ENCODE measurements at regions not wholly inside any gene's neighbourhood (a gene's known extent, or its start where the extent isn't known, plus 50 kb on each side); places are given as distances from the start of the nearest gene placed in this dataset.
"Not testable (repeated sequence)": the region's sequence is repeated elsewhere in the genome, so short reads cannot be mapped to it uniquely, and the experiment has no call there.

GRCh38 chr9:88872192-88872946, 118.9 kb upstream of the S1PR3 start:
- no peak overlapping the region for H3K4me3 ChIP-seq
- DNase-seq (ENCODE audit: low spot score in 2 of 2) = no peak
- WGBS = 75% methylated on average over 3 of the region's 3 CpGs

DNA sequence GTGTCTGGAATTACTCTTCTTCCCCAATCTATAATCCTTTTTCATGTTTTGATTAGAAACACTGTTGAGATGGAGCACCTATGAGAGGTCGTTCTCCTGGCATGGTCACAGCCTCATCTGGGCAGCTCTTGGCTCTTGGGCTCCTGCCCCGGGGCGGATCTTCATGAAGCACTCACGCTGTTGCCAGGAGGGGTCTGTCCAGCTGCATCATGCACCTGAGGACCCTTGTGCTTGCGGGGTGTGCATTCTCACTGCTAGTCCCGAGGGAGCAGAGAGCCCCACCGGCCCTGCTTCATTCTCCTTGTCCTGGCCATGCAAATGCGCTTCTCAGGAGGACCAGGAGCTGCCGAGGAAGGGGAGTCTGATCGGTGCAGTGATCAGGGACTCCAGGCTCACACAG, 117.6 kb upstream of the S1PR3 start:
- no peak for DNase-seq (ENCODE audit: low spot score in 2 of 2)
- Histone ChIP-seq H3K36me3 (no peaks in the 10 kb centered on the region), H3K9me3 (peaks cover 4% of the 10 kb centered on the region), H3K27ac (no peak overlapping the region), H3K27me3 (no peaks in the 10 kb centered on the region), H3K4me1 (no peaks in the 10 kb centered on the region), H3K4me3 (no peak overlapping the region)
- 82% methylated on average over 7 of the region's 10 CpGs for WGBS
- TF ChIP-seq, protein P1, sequence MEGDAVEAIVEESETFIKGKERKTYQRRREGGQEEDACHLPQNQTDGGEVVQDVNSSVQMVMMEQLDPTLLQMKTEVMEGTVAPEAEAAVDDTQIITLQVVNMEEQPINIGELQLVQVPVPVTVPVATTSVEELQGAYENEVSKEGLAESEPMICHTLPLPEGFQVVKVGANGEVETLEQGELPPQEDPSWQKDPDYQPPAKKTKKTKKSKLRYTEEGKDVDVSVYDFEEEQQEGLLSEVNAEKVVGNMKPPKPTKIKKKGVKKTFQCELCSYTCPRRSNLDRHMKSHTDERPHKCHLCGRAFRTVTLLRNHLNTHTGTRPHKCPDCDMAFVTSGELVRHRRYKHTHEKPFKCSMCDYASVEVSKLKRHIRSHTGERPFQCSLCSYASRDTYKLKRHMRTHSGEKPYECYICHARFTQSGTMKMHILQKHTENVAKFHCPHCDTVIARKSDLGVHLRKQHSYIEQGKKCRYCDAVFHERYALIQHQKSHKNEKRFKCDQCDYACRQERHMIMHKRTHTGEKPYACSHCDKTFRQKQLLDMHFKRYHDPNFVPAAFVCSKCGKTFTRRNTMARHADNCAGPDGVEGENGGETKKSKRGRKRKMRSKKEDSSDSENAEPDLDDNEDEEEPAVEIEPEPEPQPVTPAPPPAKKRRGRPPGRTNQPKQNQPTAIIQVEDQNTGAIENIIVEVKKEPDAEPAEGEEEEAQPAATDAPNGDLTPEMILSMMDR (IDR thresholded peaks at IDR 0.05) = no peak
- TF ChIP-seq POLR2A (IDR thresholded peaks at IDR 0.05) (no peak), EP300 (IDR thresholded peaks at IDR 0.05) (no peak)

More at GRCh38 chr9:88872192-88872946, 118.9 kb upstream of the S1PR3 start:
- no peaks in the 10 kb centered on the region for H3K4me1 ChIP-seq
- H3K36me3 ChIP-seq = no peaks in the 10 kb centered on the region
- H3K27me3 ChIP-seq = no peaks in the 10 kb centered on the region
- peaks cover 4% of the 10 kb centered on the region for H3K9me3 ChIP-seq
- H3K27ac ChIP-seq = no peak overlapping the region
- no peak for TF ChIP-seq POLR2AphosphoS5 (IDR thresholded peaks at IDR 0.05)
- TF ChIP-seq, protein P1 (IDR thresholded peaks at IDR 0.05) = no peak
- no peak for TF ChIP-seq POLR2A (IDR thresholded peaks at IDR 0.05)
- TF ChIP-seq EP300 (IDR thresholded peaks at IDR 0.05) = no peak

- DNase-seq (ENCODE audit: low spot score in 2 of 2) = no peak
- no peaks in the 10 kb centered on the region for H3K4me1 ChIP-seq
- H3K4me3 ChIP-seq = no peak overlapping the region
- no peak overlapping the region for H3K27ac ChIP-seq
- 76% methylated on average over 6 of the region's 6 CpGs for WGBS
- no peaks in the 10 kb centered on the region for H3K9me3 ChIP-seq
- no peaks in the 10 kb centered on the region for H3K27me3 ChIP-seq
- H3K36me3 ChIP-seq = no peaks in the 10 kb centered on the region
- TF ChIP-seq EP300 (IDR thresholded peaks at IDR 0.05) (no peak), POLR2A (IDR thresholded peaks at IDR 0.05) (no peak), POLR2AphosphoS5 (IDR thresholded peaks at IDR 0.05) (no peak)
- TF ChIP-seq, protein P1 (IDR thresholded peaks at IDR 0.05) = no peak
Measured at GRCh38 chr9:88874391-88874790, 116.9 kb upstream of the S1PR3 start.

DNA sequence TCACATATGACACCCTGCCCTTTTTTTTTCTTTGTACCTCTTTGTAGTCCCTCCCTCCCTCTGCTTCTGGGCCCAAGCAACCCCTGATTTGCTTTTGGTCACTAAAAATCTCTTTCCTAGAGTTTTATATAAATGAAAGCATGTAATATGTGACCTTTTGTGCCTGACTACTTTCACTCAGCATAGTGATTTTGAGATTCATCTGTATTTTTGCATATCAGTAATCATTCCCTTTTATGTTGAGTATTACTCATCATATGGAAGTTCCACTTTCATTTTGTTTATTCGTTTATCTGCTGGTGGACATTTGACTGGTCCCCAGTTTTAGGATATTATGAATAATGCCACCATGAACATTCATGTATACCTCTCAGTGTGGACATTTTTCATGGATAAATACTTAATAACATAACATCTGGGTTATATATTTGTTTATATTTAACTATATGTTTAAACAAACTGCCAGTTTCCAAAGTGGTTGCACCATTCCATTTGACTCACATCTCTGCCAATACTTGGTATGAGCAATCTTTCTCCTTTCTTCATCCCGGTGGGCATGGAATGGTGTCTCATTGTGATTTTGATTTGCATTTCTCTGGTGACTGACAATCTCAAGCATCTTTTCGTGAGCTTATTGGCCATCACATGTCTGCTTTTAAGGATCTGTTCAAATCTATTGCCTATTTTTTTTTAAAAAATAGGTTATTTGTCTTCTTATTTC, 115.7 kb upstream of the S1PR3 start:
- no peak for TF ChIP-seq POLR2A (IDR thresholded peaks at IDR 0.05)
- no peak for TF ChIP-seq POLR2AphosphoS5 (IDR thresholded peaks at IDR 0.05)
- no peak for TF ChIP-seq EP300 (IDR thresholded peaks at IDR 0.05)
- Histone ChIP-seq H3K9me3 (no peaks in the 10 kb centered on the region), H3K4me1 (no peaks in the 10 kb centered on the region), H3K4me3 (no peak overlapping the region), H3K27me3 (no peaks in the 10 kb centered on the region), H3K36me3 (no peaks in the 10 kb centered on the region), H3K27ac (no peak overlapping the region)
- 86% methylated on average over 3 of the region's 3 CpGs for WGBS
- DNase-seq (ENCODE audit: low spot score in 2 of 2) = no peak

- no peaks in the 10 kb centered on the region for H3K9me3 ChIP-seq
- 76% methylated on average over 8 of the region's 8 CpGs for WGBS
- no peaks in the 10 kb centered on the region for H3K27me3 ChIP-seq
- H3K27ac ChIP-seq = no peak overlapping the region
- TF ChIP-seq POLR2A (IDR thresholded peaks at IDR 0.05) = no peak
- no peak for TF ChIP-seq POLR2AphosphoS5 (IDR thresholded peaks at IDR 0.05)
- TF ChIP-seq, protein P1 (IDR thresholded peaks at IDR 0.05) = no peak
- TF ChIP-seq EP300 (IDR thresholded peaks at IDR 0.05) = no peak
- H3K4me3 ChIP-seq = no peak overlapping the region
- H3K4me1 ChIP-seq = no peaks in the 10 kb centered on the region
- H3K36me3 ChIP-seq = no peaks in the 10 kb centered on the region
- no peak for DNase-seq (ENCODE audit: low spot score in 2 of 2)
Measured at GRCh38 chr9:88880199-88880598, 111.1 kb upstream of the S1PR3 start.

DNA sequence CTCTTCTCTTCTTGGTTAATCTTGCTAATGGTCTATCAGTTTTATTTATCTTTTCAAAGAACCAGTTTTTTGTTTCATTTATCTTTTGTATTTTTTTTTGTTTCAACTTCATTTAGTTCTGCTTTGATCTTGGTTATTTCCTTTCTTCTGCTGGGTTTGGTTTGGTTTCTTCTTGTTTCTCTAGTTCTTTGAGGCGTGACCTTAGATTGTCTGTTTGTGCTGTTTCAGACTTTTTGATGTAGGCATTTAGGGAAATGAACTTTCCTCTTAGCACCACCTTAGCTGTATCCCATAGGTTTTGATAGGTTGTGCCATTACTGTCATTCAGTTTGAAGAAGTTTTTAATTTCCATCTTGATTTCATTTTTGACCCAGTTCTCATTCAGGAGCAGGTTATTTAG, 107.0 kb upstream of the S1PR3 start:
- 89% methylated on average over 1 of the region's 1 CpG for WGBS
- not testable (repeated sequence) for H3K27ac ChIP-seq; H3K4me3 ChIP-seq; H3K36me3 ChIP-seq; H3K4me1 ChIP-seq; H3K9me3 ChIP-seq; H3K27me3 ChIP-seq; DNase-seq (ENCODE audit: low spot score in 2 of 2)

DNA sequence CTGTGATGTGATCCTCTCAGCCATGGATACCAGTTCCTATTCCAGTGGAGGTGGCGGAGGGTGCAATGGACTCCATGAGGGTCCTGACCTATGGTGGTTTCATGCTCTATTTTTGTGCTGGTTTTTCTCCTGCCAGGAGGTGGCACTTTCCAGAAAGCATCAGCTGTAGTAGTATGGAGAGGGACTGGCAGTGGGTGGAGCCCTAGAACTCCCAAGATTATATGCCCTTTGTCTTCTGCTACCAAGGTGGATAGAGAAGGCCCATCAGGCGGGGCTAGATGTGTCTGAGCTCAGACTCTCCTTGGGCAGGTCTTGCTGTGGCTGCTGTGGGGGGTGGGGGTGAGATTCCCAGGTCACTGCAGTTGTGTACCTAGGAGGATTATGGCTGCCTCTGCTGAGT, 104.5 kb upstream of the S1PR3 start:
- H3K4me3 ChIP-seq; H3K27me3 ChIP-seq; H3K9me3 ChIP-seq; DNase-seq (ENCODE audit: low spot score in 2 of 2); H3K27ac ChIP-seq; H3K4me1 ChIP-seq; H3K36me3 ChIP-seq: not testable (repeated sequence)
- WGBS = no CpG with 5 or more reads among the region's 2 CpGs

Data from suprapubic skin (tissue), 4 donors.